ENCODE measurements at regions not wholly inside any gene's neighbourhood (a gene's known extent, or its start where the extent isn't known, plus 50 kb on each side); places are given as distances from the start of the nearest gene placed in this dataset.
A peak's percentile ranks its signal among the peaks of the same experiment; 100 is the strongest.
"Not testable (repeated sequence)": the region's sequence is repeated elsewhere in the genome, so short reads cannot be mapped to it uniquely, and the experiment has no call there.

- DNase-seq, result not testable (repeated sequence)
Measured at GRCh38 chrX:40788698-40789097, 53.4 kb upstream of the MED14 start.

- no peak for DNase-seq
Measured at GRCh38 chrX:40792433-40792832, 57.1 kb upstream of the MED14 start.

GRCh38 chrX:40794829-40795130, 59.4 kb upstream of the MED14 start:
- not testable (repeated sequence) for DNase-seq

- DNase-seq, result not testable (repeated sequence)
Measured at GRCh38 chrX:40799745-40800144, 64.4 kb upstream of the MED14 start.

- no peak for DNase-seq
Measured at GRCh38 chrX:40805404-40805803, 70.1 kb upstream of the MED14 start.

- no peak for DNase-seq
Measured at GRCh38 chrX:40806513-40807220, 71.3 kb upstream of the MED14 start.

GRCh38 chrX:40807384-40807783, 72.0 kb upstream of the MED14 start:
- no peak for DNase-seq

GRCh38 chrX:40808203-40808602, 72.9 kb upstream of the MED14 start:
- no peak for DNase-seq

GRCh38 chrX:40809210-40809609, 73.9 kb upstream of the MED14 start:
- peak; percentile 44 for DNase-seq

GRCh38 chrX:40815045-40815444, 79.7 kb upstream of the MED14 start:
- not testable (repeated sequence) for DNase-seq

GRCh38 chrX:40816906-40817305, 81.6 kb upstream of the MED14 start:
- DNase-seq, result no peak

- no peak for DNase-seq
Measured at GRCh38 chrX:40818236-40818635, 82.9 kb upstream of the MED14 start.

GRCh38 chrX:40821780-40822179, 86.4 kb upstream of the MED14 start:
- DNase-seq, result no peak

GRCh38 chrX:40827331-40827730, 92.0 kb upstream of the MED14 start:
- DNase-seq, result no peak

GRCh38 chrX:40831750-40832149, 96.4 kb upstream of the MED14 start:
- no peak for DNase-seq

- DNase-seq, result no peak
Measured at GRCh38 chrX:40832723-40833122, 97.4 kb upstream of the MED14 start.

- DNase-seq, result no peak
Measured at GRCh38 chrX:40834225-40834624, 98.9 kb upstream of the MED14 start.

GRCh38 chrX:40835526-40835925, 100.2 kb upstream of the MED14 start:
- DNase-seq, result no peak

- DNase-seq, result no peak
Measured at GRCh38 chrX:40843643-40844042, 108.3 kb upstream of the MED14 start.

GRCh38 chrX:40844471-40844870, 109.1 kb upstream of the MED14 start:
- no peak for DNase-seq

- no peak for DNase-seq
Measured at GRCh38 chrX:40845331-40845911, 110.1 kb upstream of the MED14 start.

GRCh38 chrX:40849906-40850823, 114.8 kb upstream of the MED14 start:
- peak; percentile 35 for DNase-seq

GRCh38 chrX:40852586-40852985, 117.2 kb upstream of the MED14 start:
- no peak for DNase-seq

All from suppressor macrophage treated with lipopolysaccharide for 4 hours (primary cell).